Psoas muscle (tissue), 7 donors: ENCODE measurements at regions not wholly inside any gene's neighbourhood (a gene's known extent, or its start where the extent isn't known, plus 50 kb on each side); places are given as distances from the start of the nearest gene placed in this dataset.
A peak's percentile ranks its signal among the peaks of the same experiment; 100 is the strongest.

ENCODE experiments used
- ATAC-seq, 4 donors: fragments of 200-7000 bp; cut with Tn5 transposase; one replicate each; pipeline ENCODE4 v1.9.1; 2020; ENCODE audit warnings: moderate library complexity in 3 of 4, mild to moderate bottlenecking in 2 of 4
- DNase-seq, 2 donors: peaks; one replicate each; pipeline ENCODE4 v3.0.0-alpha.2; 2020
- H3K27ac ChIP-seq: fragments of 200-600 bp; one replicate; pipeline ENCODE4 v1.8.0; 2022
- H3K27me3 ChIP-seq, 3 donors: fragments of 200-600 bp in 1 of 3; one replicate each; pipeline versions ENCODE4 v1.6.1 to v1.8.0; 2013 to 2022; ENCODE audit warnings: low read length in 2 of 3, mild to moderate bottlenecking in 2 of 3, moderate library complexity in 1 of 3; ENCODE audit not compliant: insufficient read depth in 3 of 3
- H3K36me3 ChIP-seq, 2 donors: fragments of 200-600 bp in 1 of 2; one replicate each; pipeline versions ENCODE4 v1.6.1 to v1.8.0; 2013 to 2022; ENCODE audit warnings: low read depth in 1 of 2, mild to moderate bottlenecking in 1 of 2, moderate library complexity in 1 of 2; ENCODE audit not compliant: insufficient read depth in 1 of 2
- H3K4me1 ChIP-seq: fragments of 200-600 bp; one replicate; pipeline ENCODE4 v1.8.0; 2022
- H3K4me3 ChIP-seq: fragments of 200-600 bp; one replicate; pipeline ENCODE4 v1.8.0; 2022; ENCODE audit warnings: mild to moderate bottlenecking
- H3K9me3 ChIP-seq: fragments of 200-600 bp; one replicate; pipeline ENCODE4 v1.8.0; 2022
- WGBS, 3 donors: extraction: QIAGEN DNeasy Blood & Tissue Kit; methylation state at CpG; one replicate each; pipeline versions ENCODE4 v1.1.6 to v1.1.7; 2013; 5-methylcytosine and 5-hydroxymethylcytosine counted together
- intact Hi-C, 2 donors: fragments of 100-400 bp; cut with DNase I; formaldehyde crosslinking; loops; one replicate each; pipeline versions ENCODE4 v1.11.0 to v1.14.2; 2022
- TF ChIP-seq, protein P1 (sequence below): fragments of 200-600 bp; IDR thresholded peaks from one replicate; pipeline ENCODE4 v1.8.0; 2022; ENCODE audit warnings: antibody characterized with exemption
- donor health status: healthy with polysubstance abuse.
- donor health status: DM: no; HTN: no; CAD: no; lungs with moderate emphysema.
- donor health status: Bipolar disorder and iron deficiency.
- donor health status: healthy.
- donor health status: DM: yes; HTN: yes; CAD: no.
- donor health status: DM: no; HTN: no; CAD: no.
- donor health status: DM: yes; HTN: yes; CAD: no.

GRCh38 chr12:24679126-24679525 lies 269.8 kb downstream of the BCAT1 start:
- no peak overlapping the region for H3K27ac ChIP-seq
- no peak overlapping the region for H3K4me3 ChIP-seq
- TF ChIP-seq, protein P1, sequence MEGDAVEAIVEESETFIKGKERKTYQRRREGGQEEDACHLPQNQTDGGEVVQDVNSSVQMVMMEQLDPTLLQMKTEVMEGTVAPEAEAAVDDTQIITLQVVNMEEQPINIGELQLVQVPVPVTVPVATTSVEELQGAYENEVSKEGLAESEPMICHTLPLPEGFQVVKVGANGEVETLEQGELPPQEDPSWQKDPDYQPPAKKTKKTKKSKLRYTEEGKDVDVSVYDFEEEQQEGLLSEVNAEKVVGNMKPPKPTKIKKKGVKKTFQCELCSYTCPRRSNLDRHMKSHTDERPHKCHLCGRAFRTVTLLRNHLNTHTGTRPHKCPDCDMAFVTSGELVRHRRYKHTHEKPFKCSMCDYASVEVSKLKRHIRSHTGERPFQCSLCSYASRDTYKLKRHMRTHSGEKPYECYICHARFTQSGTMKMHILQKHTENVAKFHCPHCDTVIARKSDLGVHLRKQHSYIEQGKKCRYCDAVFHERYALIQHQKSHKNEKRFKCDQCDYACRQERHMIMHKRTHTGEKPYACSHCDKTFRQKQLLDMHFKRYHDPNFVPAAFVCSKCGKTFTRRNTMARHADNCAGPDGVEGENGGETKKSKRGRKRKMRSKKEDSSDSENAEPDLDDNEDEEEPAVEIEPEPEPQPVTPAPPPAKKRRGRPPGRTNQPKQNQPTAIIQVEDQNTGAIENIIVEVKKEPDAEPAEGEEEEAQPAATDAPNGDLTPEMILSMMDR: no peak
- no peaks in the 10 kb centered on the region for H3K36me3 ChIP-seq
- WGBS, 3 donors: 68 to 71% (median 69%) methylated on average over 3 of the region's 3 CpGs
- H3K27me3 ChIP-seq: no peaks in the 10 kb centered on the region
- ATAC-seq (no peak), DNase-seq (no peak)
- H3K4me1 ChIP-seq: no peaks in the 10 kb centered on the region
- H3K9me3 ChIP-seq: no peaks in the 10 kb centered on the region
- intact Hi-C loops: no loop called here

DNA sequence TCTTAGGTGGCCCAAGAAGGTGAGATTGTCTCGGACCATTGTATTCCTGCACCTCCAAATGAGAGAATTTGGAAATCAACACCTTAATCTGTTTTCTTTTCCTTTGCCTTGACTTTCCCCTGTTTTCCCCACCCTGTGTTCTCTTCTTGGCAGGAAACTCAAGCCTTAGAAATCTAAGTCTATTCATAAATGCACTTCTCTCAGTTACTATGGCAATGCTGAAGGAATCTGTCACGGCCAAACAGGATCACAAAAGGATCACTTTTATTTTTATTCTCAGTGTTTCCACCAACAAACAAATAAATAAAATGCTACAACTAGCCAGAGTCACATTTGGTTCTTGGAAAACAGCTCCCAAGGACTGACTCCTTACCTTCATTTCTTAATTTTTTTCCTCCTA lies 270.5 kb downstream of the BCAT1 start:
- Histone ChIP-seq H3K27me3 (no peaks in the 10 kb centered on the region), H3K4me3 (no peak overlapping the region), H3K36me3 (no peaks in the 10 kb centered on the region), H3K4me1 (no peaks in the 10 kb centered on the region), H3K9me3 (no peaks in the 10 kb centered on the region), H3K27ac (no peak overlapping the region)
- DNase-seq (no peak), ATAC-seq (no peak)
- TF ChIP-seq, protein P1: no peak
- intact Hi-C loops: no loop called here
- 46 to 50% (median 46%) methylated on average over 2 of the region's 2 CpGs for WGBS, 3 donors

DNA sequence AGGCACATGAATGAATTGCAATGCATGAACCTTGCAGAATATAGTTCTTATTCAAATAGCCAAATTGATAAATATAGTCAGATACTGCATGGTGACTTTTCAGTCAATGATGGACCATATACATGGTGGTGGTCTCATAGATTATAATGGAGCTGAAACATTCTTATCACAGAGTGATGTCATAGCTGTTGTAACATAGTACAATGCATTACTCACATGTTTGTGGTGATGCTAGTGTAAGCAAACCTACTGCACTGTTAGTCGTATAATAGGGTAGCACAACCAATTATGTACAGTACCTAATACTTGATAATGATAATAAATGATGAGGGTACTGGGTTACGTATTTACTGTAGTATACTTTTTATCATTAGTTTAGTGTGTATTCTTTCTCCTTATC lies 280.3 kb downstream of the BCAT1 start:
- H3K4me3 ChIP-seq: no peak overlapping the region
- H3K27me3 ChIP-seq: no peaks in the 10 kb centered on the region
- no peak overlapping the region for H3K27ac ChIP-seq
- no peaks in the 10 kb centered on the region for H3K9me3 ChIP-seq
- DNase-seq (no peak), ATAC-seq (no peak)
- intact Hi-C loops: no loop called here
- 43 to 84% (median 62%) methylated on average over 2 of the region's 2 CpGs for WGBS, 3 donors
- no peaks in the 10 kb centered on the region for H3K36me3 ChIP-seq
- TF ChIP-seq, protein P1: no peak
- no peaks in the 10 kb centered on the region for H3K4me1 ChIP-seq

DNA sequence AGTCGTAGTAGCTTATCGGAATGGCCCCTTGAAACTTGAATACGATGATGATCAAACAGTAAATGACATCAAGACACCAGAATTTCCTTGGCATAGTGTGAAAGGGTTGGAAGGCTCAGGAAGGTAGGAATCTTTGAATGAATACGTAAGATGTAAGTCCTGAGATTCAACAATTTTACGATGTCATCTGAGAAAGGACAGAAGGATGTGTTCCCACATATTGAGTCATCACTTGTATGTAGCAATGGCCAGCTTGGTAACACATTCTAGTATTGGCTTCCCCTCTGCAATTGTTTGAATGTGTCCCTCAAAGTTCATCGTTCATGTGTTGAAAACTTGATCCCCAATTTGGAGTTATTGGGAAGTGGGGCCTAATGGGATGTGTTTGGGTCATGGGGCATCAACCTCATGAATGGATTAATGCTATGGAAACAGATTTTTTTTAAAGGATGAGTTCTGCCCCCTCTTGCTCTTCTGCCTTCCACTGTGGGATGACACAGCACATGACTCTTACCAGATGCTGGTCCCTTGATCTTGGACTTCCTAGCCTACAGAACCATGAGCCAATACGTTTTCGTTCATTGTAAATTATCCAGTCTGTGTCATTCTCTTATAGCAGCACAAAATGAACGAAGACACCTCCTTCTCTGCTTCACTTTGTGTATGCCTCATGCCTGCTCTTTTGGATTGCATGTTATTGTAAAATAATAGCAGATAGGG lies 284.6 kb downstream of the BCAT1 start:
- H3K27ac ChIP-seq: no peak overlapping the region
- intact Hi-C loops: no loop called here
- H3K36me3 ChIP-seq: no peaks in the 10 kb centered on the region
- no peak for ATAC-seq
- no peaks in the 10 kb centered on the region for H3K4me1 ChIP-seq
- no peak overlapping the region for H3K4me3 ChIP-seq
- no peaks in the 10 kb centered on the region for H3K9me3 ChIP-seq
- 85 to 87% (median 86%) methylated on average over 9 of the region's 9 CpGs for WGBS, 3 donors
- TF ChIP-seq, protein P1: no peak
- DNase-seq: no peak
- H3K27me3 ChIP-seq: no peaks in the 10 kb centered on the region

DNA sequence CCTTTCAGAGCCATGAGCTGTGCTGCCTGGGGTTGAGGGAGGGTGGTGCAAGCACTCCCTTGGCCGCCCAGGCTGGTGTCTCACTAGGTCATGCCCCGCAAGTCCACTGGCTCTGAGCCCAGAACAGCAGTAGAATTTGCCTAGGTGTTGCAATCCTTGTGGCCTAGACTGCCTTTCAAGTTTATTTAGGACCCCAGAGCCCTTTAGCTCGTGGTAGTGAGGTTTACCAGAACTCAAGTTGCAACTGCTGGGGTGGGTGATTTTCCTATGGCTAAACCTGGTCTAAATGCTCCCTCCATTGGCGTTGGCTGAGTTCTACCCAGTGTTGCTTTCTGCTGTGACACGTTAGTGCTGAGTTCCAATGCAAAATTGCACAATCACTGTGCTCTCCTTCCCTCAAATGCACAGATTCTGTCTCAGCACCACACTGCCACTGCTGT lies 287.2 kb downstream of the BCAT1 start:
- no peaks in the 10 kb centered on the region for H3K4me1 ChIP-seq
- H3K27ac ChIP-seq: no peak overlapping the region
- DNase-seq (peak; percentile 39 to 56), ATAC-seq (no peak)
- H3K27me3 ChIP-seq: no peaks in the 10 kb centered on the region
- no peak overlapping the region for H3K4me3 ChIP-seq
- H3K9me3 ChIP-seq: no peaks in the 10 kb centered on the region
- intact Hi-C loops: no loop called here
- TF ChIP-seq, protein P1: no peak
- no peaks in the 10 kb centered on the region for H3K36me3 ChIP-seq
- WGBS, 3 donors: 64 to 68% (median 65%) methylated on average over 5 of the region's 5 CpGs
